Smooth muscle cell (in vitro differentiated cells): ENCODE measurements at regions not wholly inside any gene's neighbourhood (a gene's known extent, or its start where the extent isn't known, plus 50 kb on each side); places are given as distances from the start of the nearest gene placed in this dataset. TPM values are rescaled to one million over a fixed set of nuclear protein-coding genes. Genes with fewer than 3 reads are reported as not detected.
"Not testable (repeated sequence)": the region's sequence is repeated elsewhere in the genome, so short reads cannot be mapped to it uniquely, and the experiment has no call there.

ENCODE experiments used
- DNase-seq: peaks from one replicate; lab custom pipeline; 2025; ENCODE audit not compliant: unreplicated experiment; lab: John Stamatoyannopoulos, UW
- H2AFZ ChIP-seq: fragments of 200-600 bp; sonication (generic); 2 replicates; pipeline ENCODE4 v1.6.0; 2016; ENCODE audit warnings: antibody characterized with exemption, low read depth, mild to moderate bottlenecking
- H3F3A ChIP-seq: fragments of 200-600 bp; sonication (generic); 2 replicates; pipeline ENCODE4 v1.6.0; 2017; ENCODE audit warnings: antibody characterized with exemption, low read depth
- H3K27ac ChIP-seq: fragments of 200-600 bp; sonication (generic); 2 replicates; pipeline ENCODE4 v1.5.1; 2016; ENCODE audit warnings: low read depth, mild to moderate bottlenecking
- H3K27me3 ChIP-seq: fragments of 200-600 bp; sonication (generic); 2 replicates; pipeline ENCODE4 v1.6.1; 2016; ENCODE audit warnings: low read depth, mild to moderate bottlenecking
- H3K36me3 ChIP-seq: fragments of 200-600 bp; sonication (generic); 2 replicates; pipeline ENCODE4 v1.5.1; 2016; ENCODE audit warnings: low read depth
- H3K4me1 ChIP-seq: fragments of 200-600 bp; sonication (generic); 2 replicates; pipeline ENCODE4 v1.5.1; 2016; ENCODE audit warnings: low read depth
- H3K4me2 ChIP-seq: fragments of 200-600 bp; sonication (generic); 2 replicates; pipeline ENCODE4 v1.6.0; 2016; ENCODE audit warnings: mild to moderate bottlenecking
- H3K4me3 ChIP-seq: fragments of 200-600 bp; sonication (generic); 2 replicates; pipeline ENCODE4 v1.5.1; 2016; ENCODE audit warnings: mild to moderate bottlenecking
- H3K79me2 ChIP-seq: fragments of 200-600 bp; sonication (generic); 2 replicates; pipeline ENCODE4 v1.6.0; 2016; ENCODE audit warnings: low read depth, mild to moderate bottlenecking
- H3K9ac ChIP-seq: fragments of 200-600 bp; sonication (generic); 2 replicates; pipeline ENCODE4 v1.6.0; 2016; ENCODE audit warnings: low read depth
- H3K9me3 ChIP-seq: fragments of 200-600 bp; sonication (generic); replicated peaks from 2 replicates; pipeline ENCODE4 v1.5.1; 2016; ENCODE audit warnings: low read depth
- H4K20me1 ChIP-seq: fragments of 200-600 bp; sonication (generic); 2 replicates; pipeline ENCODE4 v1.6.0; 2016; ENCODE audit warnings: low read depth
- WGBS: methylation state at CpG from one replicate; pipeline ENCODE4 v1.1.7; 2016; ENCODE audit warnings: low lambda C conversion rate; 5-methylcytosine and 5-hydroxymethylcytosine counted together
- small RNA-seq: library from RNA; depleted of rRNA; stranded (forward); fragments of <200 nt; gene quantifications from one replicate; pipeline ENCODE3, GENCODE V24; 2014

- H3K27ac ChIP-seq, H3K9me3 ChIP-seq, DNase-seq, H4K20me1 ChIP-seq, H3K36me3 ChIP-seq, H3K9ac ChIP-seq, H3F3A ChIP-seq, H3K4me1 ChIP-seq, H3K4me2 ChIP-seq, H2AFZ ChIP-seq, H3K27me3 ChIP-seq, H3K79me2 ChIP-seq, H3K4me3 ChIP-seq: not testable (repeated sequence)
- 88% methylated on average over 38 of the region's 38 CpGs for WGBS
Measured at GRCh38 chr20:30728271-30728885, 529.1 kb upstream of the DEFB115 start.

Small RNA genes lying in the stretch of these regions (small RNA-seq; reads per million reads assigned to genes)
- gene RF00002 (0.18 reads per million), gene RF00026 (not detected)
